ENCODE measurements at regions not wholly inside any gene's neighbourhood (a gene's known extent, or its start where the extent isn't known, plus 50 kb on each side); places are given as distances from the start of the nearest gene placed in this dataset.
"Not testable (repeated sequence)": the region's sequence is repeated elsewhere in the genome, so short reads cannot be mapped to it uniquely, and the experiment has no call there.

DNA sequence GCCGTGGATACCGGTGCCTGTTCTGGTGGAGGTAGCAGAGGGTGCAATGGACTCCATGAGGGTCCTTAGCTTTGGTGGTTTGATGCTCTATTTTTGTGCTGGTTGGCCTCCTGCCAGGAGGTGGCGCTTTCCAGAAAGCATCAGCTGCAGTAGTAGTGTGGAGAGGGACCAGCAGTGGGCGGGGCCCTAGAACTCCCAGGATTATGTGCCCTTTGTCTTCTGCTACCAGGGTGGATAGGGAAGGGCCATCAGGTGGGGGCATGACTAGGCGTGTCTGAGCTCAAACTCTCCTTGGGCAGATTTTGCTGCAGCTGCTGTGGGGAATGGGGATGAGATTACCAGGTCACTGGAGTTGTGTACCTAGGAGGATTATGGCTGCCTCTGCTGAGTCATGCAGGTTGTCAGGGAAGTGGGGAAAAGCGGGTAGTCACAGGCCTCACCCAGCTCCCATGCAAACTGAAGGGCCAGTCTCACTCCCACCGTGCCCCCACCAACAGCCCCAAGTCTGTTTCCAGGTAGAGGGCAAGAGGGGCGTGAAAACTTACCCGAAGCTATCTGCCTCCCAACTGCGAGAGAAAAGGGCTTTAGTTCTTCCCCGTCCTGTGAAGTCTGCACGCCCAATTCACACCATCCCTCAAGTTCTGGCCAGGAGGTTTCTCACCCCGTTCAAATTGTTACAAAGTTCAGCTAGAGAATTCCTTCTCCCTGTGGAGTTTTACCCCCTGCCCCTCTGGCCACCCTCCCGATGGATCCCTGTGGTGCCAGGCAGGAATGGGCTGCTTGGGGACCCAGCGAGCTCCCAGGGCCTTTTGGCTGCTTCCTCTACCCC lies 235.0 kb downstream of the DHX15 start:
- POLR2A ChIA-PET, H3K4me3 Mint-ChIP-seq, H3K27ac Mint-ChIP-seq, ATAC-seq: not testable (repeated sequence)
- CTCF ChIA-PET = interaction anchor here (0.6 to 3.6 kb wide), 22 partner anchors 8 to 429 kb away, joined by 3 to 21 read pairs (median 4); no protein-coding TSS in a partner anchor
- H3K4me1 Mint-ChIP-seq = peaks cover 29% of the 10 kb centered on the region
- 0 out of 2 replicates have a peak, but pooled peaks have one; percentile 59 for TF ChIP-seq NFE2L1 (CRISPR knock-in tag; IDR thresholded peaks at IDR 0.05)
- DNase-seq (ENCODE audit: low spot score) = peak; percentile 46
- peaks cover 90% of the 10 kb centered on the region for H3K27me3 Mint-ChIP-seq (ENCODE audit: low read depth)
- H3K36me3 Mint-ChIP-seq = peaks cover 34% of the 10 kb centered on the region
- H3K9me3 Mint-ChIP-seq = peaks cover 10% of the 10 kb centered on the region

DNA sequence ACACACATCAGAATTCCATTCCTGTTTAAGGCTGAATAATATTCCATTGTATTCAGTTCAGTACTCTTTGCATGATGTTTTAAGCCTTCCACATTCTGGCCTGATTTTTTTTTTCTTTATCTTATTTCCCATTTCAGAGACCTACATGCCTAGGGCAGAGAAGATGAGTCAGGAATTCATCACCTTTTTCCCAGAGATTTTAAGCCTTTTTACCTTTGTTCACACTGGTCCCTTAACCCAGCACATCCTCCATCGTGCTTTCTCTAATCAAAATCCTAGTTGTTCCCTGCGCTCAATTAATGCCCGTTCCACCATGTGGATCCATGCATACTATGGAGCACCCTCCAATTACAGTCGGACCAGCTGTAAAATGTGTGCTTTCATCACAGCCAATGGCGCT lies 245.1 kb downstream of the DHX15 start:
- peaks cover 29% of the 10 kb centered on the region for H3K4me1 Mint-ChIP-seq
- H3K4me3 Mint-ChIP-seq = no peak overlapping the region
- ChIA-PET CTCF (no interaction called here), POLR2A (no interaction called here)
- no peak overlapping the region for H3K27ac Mint-ChIP-seq
- no peaks in the 10 kb centered on the region for H3K9me3 Mint-ChIP-seq
- DNase-seq (ENCODE audit: low spot score) (no peak), ATAC-seq (no peak)
- H3K36me3 Mint-ChIP-seq = peaks cover 28% of the 10 kb centered on the region
- H3K27me3 Mint-ChIP-seq (ENCODE audit: low read depth) = peaks cover 48% of the 10 kb centered on the region
- TF ChIP-seq NR1H2 (CRISPR knock-in tag; IDR thresholded peaks at IDR 0.05) = no peak
- TF ChIP-seq FOXK1 (CRISPR knock-in tag; IDR thresholded peaks at IDR 0.05) = no peak
- TF ChIP-seq SOX15 (CRISPR knock-in tag; IDR thresholded peaks at IDR 0.05) = no peak
- TF ChIP-seq, protein P1, sequence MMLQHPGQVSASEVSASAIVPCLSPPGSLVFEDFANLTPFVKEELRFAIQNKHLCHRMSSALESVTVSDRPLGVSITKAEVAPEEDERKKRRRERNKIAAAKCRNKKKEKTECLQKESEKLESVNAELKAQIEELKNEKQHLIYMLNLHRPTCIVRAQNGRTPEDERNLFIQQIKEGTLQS (CRISPR knock-in tag; conservative IDR thresholded peaks at IDR 0.05) = no peak

DNA sequence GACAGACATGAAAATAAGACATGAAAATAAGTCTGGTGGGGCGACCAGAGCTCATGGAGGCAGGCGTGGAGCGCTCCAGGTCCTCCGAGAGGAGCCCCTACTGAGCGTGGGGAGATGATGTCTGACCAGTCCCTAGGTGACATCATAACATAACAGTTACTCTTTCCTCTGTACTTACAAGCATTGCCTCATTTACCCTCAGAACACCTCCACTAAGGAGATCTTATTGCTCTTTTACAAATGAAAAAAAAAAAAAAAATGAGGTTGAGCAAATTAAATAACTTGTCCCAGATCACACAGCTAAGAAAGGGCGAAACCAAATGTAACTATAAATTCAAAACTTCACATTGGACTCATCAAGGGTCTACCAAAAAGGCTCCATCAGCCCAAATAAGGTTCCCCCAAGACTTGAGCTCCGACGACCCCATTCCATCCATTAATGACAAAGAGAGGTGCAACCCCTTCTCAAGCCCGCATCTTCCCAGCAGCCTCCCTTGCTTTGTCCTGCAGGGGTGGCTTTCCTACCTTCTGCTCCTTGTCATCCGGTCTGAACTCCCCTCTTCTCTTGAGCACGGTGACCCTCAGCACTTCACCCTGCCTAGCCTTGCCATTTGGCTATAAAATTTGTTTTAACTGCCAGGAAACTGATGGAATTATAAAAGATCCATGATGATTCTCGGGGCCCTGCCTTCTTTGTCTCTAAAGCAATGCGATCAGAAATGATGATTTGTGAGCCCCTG lies 246.7 kb downstream of the DHX15 start:
- ATAC-seq (peak; percentile 61), DNase-seq (ENCODE audit: low spot score) (no peak)
- Mint-ChIP-seq H3K4me3 (no peak overlapping the region), H3K27me3 (ENCODE audit: low read depth) (peaks cover 31% of the 10 kb centered on the region), H3K27ac (0 out of 2 replicates have a peak overlapping the region, but pooled peaks have one; percentile 8), H3K9me3 (no peaks in the 10 kb centered on the region), H3K36me3 (peaks cover 39% of the 10 kb centered on the region), H3K4me1 (peaks cover 33% of the 10 kb centered on the region)
- ChIA-PET CTCF (interaction anchor here (1.7 kb wide), 1 partner anchor 12 kb away, joined by 5 read pairs; no protein-coding TSS in a partner anchor), POLR2A (interaction anchor here (0.8 kb wide), 1 partner anchor 76 kb away, joined by 5 read pairs; no protein-coding TSS in a partner anchor)
- TF ChIP-seq, protein P2, sequence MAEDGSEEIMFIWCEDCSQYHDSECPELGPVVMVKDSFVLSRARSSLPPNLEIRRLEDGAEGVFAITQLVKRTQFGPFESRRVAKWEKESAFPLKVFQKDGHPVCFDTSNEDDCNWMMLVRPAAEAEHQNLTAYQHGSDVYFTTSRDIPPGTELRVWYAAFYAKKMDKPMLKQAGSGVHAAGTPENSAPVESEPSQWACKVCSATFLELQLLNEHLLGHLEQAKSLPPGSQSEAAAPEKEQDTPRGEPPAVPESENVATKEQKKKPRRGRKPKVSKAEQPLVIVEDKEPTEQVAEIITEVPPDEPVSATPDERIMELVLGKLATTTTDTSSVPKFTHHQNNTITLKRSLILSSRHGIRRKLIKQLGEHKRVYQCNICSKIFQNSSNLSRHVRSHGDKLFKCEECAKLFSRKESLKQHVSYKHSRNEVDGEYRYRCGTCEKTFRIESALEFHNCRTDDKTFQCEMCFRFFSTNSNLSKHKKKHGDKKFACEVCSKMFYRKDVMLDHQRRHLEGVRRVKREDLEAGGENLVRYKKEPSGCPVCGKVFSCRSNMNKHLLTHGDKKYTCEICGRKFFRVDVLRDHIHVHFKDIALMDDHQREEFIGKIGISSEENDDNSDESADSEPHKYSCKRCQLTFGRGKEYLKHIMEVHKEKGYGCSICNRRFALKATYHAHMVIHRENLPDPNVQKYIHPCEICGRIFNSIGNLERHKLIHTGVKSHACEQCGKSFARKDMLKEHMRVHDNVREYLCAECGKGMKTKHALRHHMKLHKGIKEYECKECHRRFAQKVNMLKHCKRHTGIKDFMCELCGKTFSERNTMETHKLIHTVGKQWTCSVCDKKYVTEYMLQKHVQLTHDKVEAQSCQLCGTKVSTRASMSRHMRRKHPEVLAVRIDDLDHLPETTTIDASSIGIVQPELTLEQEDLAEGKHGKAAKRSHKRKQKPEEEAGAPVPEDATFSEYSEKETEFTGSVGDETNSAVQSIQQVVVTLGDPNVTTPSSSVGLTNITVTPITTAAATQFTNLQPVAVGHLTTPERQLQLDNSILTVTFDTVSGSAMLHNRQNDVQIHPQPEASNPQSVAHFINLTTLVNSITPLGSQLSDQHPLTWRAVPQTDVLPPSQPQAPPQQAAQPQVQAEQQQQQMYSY (CRISPR knock-in tag; IDR thresholded peaks at IDR 0.05) = no peak
- TF ChIP-seq, protein P3, sequence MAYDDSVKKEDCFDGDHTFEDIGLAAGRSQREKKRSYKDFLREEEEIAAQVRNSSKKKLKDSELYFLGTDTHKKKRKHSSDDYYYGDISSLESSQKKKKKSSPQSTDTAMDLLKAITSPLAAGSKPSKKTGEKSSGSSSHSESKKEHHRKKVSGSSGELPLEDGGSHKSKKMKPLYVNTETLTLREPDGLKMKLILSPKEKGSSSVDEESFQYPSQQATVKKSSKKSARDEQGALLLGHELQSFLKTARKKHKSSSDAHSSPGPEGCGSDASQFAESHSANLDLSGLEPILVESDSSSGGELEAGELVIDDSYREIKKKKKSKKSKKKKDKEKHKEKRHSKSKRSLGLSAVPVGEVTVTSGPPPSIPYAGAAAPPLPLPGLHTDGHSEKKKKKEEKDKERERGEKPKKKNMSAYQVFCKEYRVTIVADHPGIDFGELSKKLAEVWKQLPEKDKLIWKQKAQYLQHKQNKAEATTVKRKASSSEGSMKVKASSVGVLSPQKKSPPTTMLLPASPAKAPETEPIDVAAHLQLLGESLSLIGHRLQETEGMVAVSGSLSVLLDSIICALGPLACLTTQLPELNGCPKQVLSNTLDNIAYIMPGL (CRISPR knock-in tag; IDR thresholded peaks at IDR 0.05) = no peak
- TF ChIP-seq, protein P4, sequence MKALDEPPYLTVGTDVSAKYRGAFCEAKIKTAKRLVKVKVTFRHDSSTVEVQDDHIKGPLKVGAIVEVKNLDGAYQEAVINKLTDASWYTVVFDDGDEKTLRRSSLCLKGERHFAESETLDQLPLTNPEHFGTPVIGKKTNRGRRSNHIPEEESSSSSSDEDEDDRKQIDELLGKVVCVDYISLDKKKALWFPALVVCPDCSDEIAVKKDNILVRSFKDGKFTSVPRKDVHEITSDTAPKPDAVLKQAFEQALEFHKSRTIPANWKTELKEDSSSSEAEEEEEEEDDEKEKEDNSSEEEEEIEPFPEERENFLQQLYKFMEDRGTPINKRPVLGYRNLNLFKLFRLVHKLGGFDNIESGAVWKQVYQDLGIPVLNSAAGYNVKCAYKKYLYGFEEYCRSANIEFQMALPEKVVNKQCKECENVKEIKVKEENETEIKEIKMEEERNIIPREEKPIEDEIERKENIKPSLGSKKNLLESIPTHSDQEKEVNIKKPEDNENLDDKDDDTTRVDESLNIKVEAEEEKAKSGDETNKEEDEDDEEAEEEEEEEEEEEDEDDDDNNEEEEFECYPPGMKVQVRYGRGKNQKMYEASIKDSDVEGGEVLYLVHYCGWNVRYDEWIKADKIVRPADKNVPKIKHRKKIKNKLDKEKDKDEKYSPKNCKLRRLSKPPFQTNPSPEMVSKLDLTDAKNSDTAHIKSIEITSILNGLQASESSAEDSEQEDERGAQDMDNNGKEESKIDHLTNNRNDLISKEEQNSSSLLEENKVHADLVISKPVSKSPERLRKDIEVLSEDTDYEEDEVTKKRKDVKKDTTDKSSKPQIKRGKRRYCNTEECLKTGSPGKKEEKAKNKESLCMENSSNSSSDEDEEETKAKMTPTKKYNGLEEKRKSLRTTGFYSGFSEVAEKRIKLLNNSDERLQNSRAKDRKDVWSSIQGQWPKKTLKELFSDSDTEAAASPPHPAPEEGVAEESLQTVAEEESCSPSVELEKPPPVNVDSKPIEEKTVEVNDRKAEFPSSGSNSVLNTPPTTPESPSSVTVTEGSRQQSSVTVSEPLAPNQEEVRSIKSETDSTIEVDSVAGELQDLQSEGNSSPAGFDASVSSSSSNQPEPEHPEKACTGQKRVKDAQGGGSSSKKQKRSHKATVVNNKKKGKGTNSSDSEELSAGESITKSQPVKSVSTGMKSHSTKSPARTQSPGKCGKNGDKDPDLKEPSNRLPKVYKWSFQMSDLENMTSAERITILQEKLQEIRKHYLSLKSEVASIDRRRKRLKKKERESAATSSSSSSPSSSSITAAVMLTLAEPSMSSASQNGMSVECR (CRISPR knock-in tag; IDR thresholded peaks at IDR 0.05; ENCODE audit: borderline replicate concordance) = no peak
- TF ChIP-seq, protein P5, sequence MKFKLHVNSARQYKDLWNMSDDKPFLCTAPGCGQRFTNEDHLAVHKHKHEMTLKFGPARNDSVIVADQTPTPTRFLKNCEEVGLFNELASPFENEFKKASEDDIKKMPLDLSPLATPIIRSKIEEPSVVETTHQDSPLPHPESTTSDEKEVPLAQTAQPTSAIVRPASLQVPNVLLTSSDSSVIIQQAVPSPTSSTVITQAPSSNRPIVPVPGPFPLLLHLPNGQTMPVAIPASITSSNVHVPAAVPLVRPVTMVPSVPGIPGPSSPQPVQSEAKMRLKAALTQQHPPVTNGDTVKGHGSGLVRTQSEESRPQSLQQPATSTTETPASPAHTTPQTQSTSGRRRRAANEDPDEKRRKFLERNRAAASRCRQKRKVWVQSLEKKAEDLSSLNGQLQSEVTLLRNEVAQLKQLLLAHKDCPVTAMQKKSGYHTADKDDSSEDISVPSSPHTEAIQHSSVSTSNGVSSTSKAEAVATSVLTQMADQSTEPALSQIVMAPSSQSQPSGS (CRISPR knock-in tag; IDR thresholded peaks at IDR 0.05; ENCODE audit: borderline replicate concordance, low read depth) = no peak
- TF ChIP-seq RELA (CRISPR knock-in tag; IDR thresholded peaks at IDR 0.05; ENCODE audit: borderline replicate concordance) = no peak
- TF ChIP-seq, protein P6, sequence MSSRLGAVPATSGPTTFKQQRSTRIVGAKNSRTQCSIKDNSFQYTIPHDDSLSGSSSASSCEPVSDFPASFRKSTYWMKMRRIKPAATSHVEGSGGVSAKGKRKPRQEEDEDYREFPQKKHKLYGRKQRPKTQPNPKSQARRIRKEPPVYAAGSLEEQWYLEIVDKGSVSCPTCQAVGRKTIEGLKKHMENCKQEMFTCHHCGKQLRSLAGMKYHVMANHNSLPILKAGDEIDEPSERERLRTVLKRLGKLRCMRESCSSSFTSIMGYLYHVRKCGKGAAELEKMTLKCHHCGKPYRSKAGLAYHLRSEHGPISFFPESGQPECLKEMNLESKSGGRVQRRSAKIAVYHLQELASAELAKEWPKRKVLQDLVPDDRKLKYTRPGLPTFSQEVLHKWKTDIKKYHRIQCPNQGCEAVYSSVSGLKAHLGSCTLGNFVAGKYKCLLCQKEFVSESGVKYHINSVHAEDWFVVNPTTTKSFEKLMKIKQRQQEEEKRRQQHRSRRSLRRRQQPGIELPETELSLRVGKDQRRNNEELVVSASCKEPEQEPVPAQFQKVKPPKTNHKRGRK (CRISPR knock-in tag; IDR thresholded peaks at IDR 0.05; ENCODE audit: borderline replicate concordance) = no peak
- TF ChIP-seq ZNF263 (CRISPR knock-in tag; IDR thresholded peaks at IDR 0.05; ENCODE audit: low read depth) = no peak
- no peak for TF ChIP-seq GRHL2 (CRISPR knock-in tag; IDR thresholded peaks at IDR 0.05; ENCODE audit: insufficient replicate concordance, severe bottlenecking)
- TF ChIP-seq NR3C1 (CRISPR knock-in tag; conservative IDR thresholded peaks at IDR 0.05; ENCODE audit: low read depth) = no peak
- TF ChIP-seq ETV6 (CRISPR knock-in tag; IDR thresholded peaks at IDR 0.05) = no peak
